H1 (cell line): ENCODE measurements at regions not wholly inside any gene's neighbourhood (a gene's known extent, or its start where the extent isn't known, plus 50 kb on each side); places are given as distances from the start of the nearest gene placed in this dataset.

Source experiments
- CTCF ChIA-PET: fragments of 300-600 bp; sonication (Branson Sonifier 250); formaldehyde crosslinking; loops from one replicate; lab custom pipeline; 2021; ENCODE audit not compliant: partially characterized antibody; lab: Charles Lee
- POLR2A ChIA-PET: fragments of 300-600 bp; sonication (Branson Sonifier 250); formaldehyde crosslinking; loops from one replicate; lab custom pipeline; 2021; ENCODE audit warnings: inconsistent platforms; ENCODE audit not compliant: partially characterized antibody; lab: Charles Lee
- DNase-seq, 2 experiments: peaks; one replicate each; pipeline versions ENCODE4 v3.0.0 to v3.0.0-alpha.2; 2010 to 2022; ENCODE audit warnings: low spot score in 2 of 2, low read depth in 1 of 2, mixed read lengths in 1 of 2
- FAIRE-seq: peaks from 2 replicates; lab custom pipeline; 2011; peaks lifted over from hg19 to GRCh38; lab: Jason Lieb, UNC
- H2AFZ ChIP-seq: 2 replicates; pipeline ENCODE4 v1.8.1; 2012; ENCODE audit warnings: low read length, inconsistent platforms
- H2AK5ac ChIP-seq: 2 replicates; pipeline ENCODE4 v1.6.1; 2013; ENCODE audit warnings: low read depth, low read length
- H2BK120ac ChIP-seq: replicated peaks from 2 replicates; pipeline ENCODE3; 2013; ENCODE audit warnings: low read depth, low read length, inconsistent platforms
- H2BK12ac ChIP-seq: 2 replicates; pipeline ENCODE4 v1.6.1; 2013; ENCODE audit warnings: low read depth, low read length
- H2BK15ac ChIP-seq: 2 replicates; pipeline ENCODE4 v1.6.1; 2013; ENCODE audit warnings: low read length
- H2BK20ac ChIP-seq: 2 replicates; pipeline ENCODE4 v1.6.1; 2013; ENCODE audit warnings: low read length
- H2BK5ac ChIP-seq: 2 replicates; pipeline ENCODE4 v1.6.1; 2013; ENCODE audit warnings: low read depth, low read length
- H3K14ac ChIP-seq: 2 replicates; pipeline ENCODE4 v1.6.1; 2013; ENCODE audit warnings: inconsistent platforms; ENCODE audit not compliant: insufficient read length
- H3K18ac ChIP-seq: 2 replicates; pipeline ENCODE4 v1.6.1; 2013; ENCODE audit warnings: low read length; ENCODE audit errors: extremely low read depth
- H3K23ac ChIP-seq: 2 replicates; pipeline ENCODE4 v1.6.1; 2013; ENCODE audit warnings: inconsistent platforms; ENCODE audit not compliant: insufficient read length
- H3K23me2 ChIP-seq: 2 replicates; pipeline ENCODE4 v1.6.1; 2013; ENCODE audit warnings: low read depth, low read length
- H3K27ac ChIP-seq: 2 replicates; pipeline ENCODE4 v1.6.1; 2011; ENCODE audit warnings: low read depth, low read length, inconsistent platforms
- H3K27me3 ChIP-seq, 4 experiments: replicated peaks in 1 of 4; 1 replicate in 1 of 4; 2 replicates in 3 of 4; pipeline versions ENCODE4 v1.6.1 to v1.8.1; 2011 to 2013; ENCODE audit warnings: low read length in 3 of 4, mild to moderate bottlenecking in 3 of 4, inconsistent platforms in 2 of 4, mixed read lengths in 2 of 4, moderate library complexity in 1 of 4; ENCODE audit not compliant: control insufficient read depth in 3 of 4, insufficient read depth in 3 of 4; ENCODE audit errors: extremely low read depth in 1 of 4
- H3K36me3 ChIP-seq, 4 experiments: 2 replicates each; pipeline versions ENCODE4 v1.6.1 to v1.8.1; 2011 to 2013; ENCODE audit warnings: mild to moderate bottlenecking in 4 of 4, low read length in 3 of 4, moderate library complexity in 2 of 4, control low read depth in 1 of 4, inconsistent platforms in 1 of 4; ENCODE audit not compliant: insufficient read depth in 4 of 4, control insufficient read depth in 2 of 4
- H3K4ac ChIP-seq: replicated peaks from 2 replicates; pipeline ENCODE3; 2013; ENCODE audit warnings: low read length, low read depth, mixed read lengths, inconsistent platforms; ENCODE audit not compliant: insufficient read length
- H3K4me1 ChIP-seq, 4 experiments: replicated peaks in 1 of 4; 1 replicate in 1 of 4; 2 replicates in 3 of 4; pipeline versions ENCODE4 v1.6.1 to v1.8.1; 2011 to 2013; ENCODE audit warnings: low read length in 3 of 4, inconsistent platforms in 2 of 4, mixed read lengths in 1 of 4; ENCODE audit not compliant: insufficient read depth in 4 of 4, control insufficient read depth in 3 of 4
- H3K4me2 ChIP-seq, 2 experiments: 2 replicates each; pipeline versions ENCODE4 v1.6.1 to v1.8.1; 2011 to 2013; ENCODE audit warnings: low read depth in 2 of 2, low read length in 2 of 2, control low read depth in 1 of 2, inconsistent platforms in 1 of 2, mild to moderate bottlenecking in 1 of 2; ENCODE audit not compliant: insufficient read depth in 1 of 2
- H3K4me3 ChIP-seq, 4 experiments: fragments of 200-600, 300-600 bp in 1 of 4; sonication (generic), shearing (Covaris generic), sonication (Bioruptor Twin) in 1 of 4; 2 replicates each; pipeline versions ENCODE4 v1.5.1 to v1.8.1; 2011 to 2016; ENCODE audit warnings: low read length in 4 of 4, low read depth in 3 of 4, control low read depth in 2 of 4, inconsistent platforms in 2 of 4, mild to moderate bottlenecking in 2 of 4, mixed read lengths in 1 of 4, moderate library complexity in 1 of 4; ENCODE audit not compliant: insufficient read depth in 2 of 4; ENCODE audit errors: extremely low read depth in 1 of 4
- H3K56ac ChIP-seq: replicated peaks from 2 replicates; pipeline ENCODE3; 2013; ENCODE audit warnings: low read depth, mild to moderate bottlenecking, mixed read lengths, low read length, inconsistent platforms; ENCODE audit not compliant: insufficient read length
- H3K79me1 ChIP-seq: 2 replicates; pipeline ENCODE4 v1.6.1; 2013; ENCODE audit warnings: low read depth, low read length, control low read depth
- H3K79me2 ChIP-seq, 2 experiments: 2 replicates each; pipeline versions ENCODE4 v1.6.1 to v1.8.1; 2012 to 2013; ENCODE audit warnings: low read length in 2 of 2, mild to moderate bottlenecking in 2 of 2, inconsistent platforms in 1 of 2; ENCODE audit not compliant: insufficient read depth in 2 of 2, control insufficient read depth in 1 of 2
- H3K9ac ChIP-seq, 4 experiments: replicated peaks in 1 of 4; 1 replicate in 1 of 4; 2 replicates in 3 of 4; pipeline versions ENCODE4 v1.6.1 to v1.8.1; 2011 to 2013; ENCODE audit warnings: low read depth in 3 of 4, low read length in 3 of 4, control low read depth in 2 of 4, mild to moderate bottlenecking in 2 of 4, moderate library complexity in 2 of 4, inconsistent platforms in 1 of 4; ENCODE audit errors: extremely low read depth in 1 of 4
- H3K9me3 ChIP-seq, 2 experiments: 2 replicates each; pipeline versions ENCODE4 v1.6.1 to v1.8.1; 2012 to 2013; ENCODE audit warnings: mild to moderate bottlenecking in 2 of 2, moderate library complexity in 2 of 2, control low read depth in 1 of 2, inconsistent platforms in 1 of 2, low read depth in 1 of 2, low read length in 1 of 2, mixed read lengths in 1 of 2; ENCODE audit not compliant: insufficient read depth in 2 of 2
- H4K20me1 ChIP-seq, 2 experiments: replicated peaks in 1 of 2; 2 replicates each; pipeline versions ENCODE3 to v1.8.1; 2011 to 2013; ENCODE audit warnings: inconsistent platforms in 2 of 2, low read length in 2 of 2, mild to moderate bottlenecking in 1 of 2; ENCODE audit not compliant: insufficient read depth in 2 of 2, control insufficient read depth in 1 of 2
- H4K5ac ChIP-seq: 2 replicates; pipeline ENCODE4 v1.6.1; 2013; ENCODE audit warnings: low read length, low read depth, mixed read lengths, inconsistent platforms; ENCODE audit not compliant: insufficient read length
- H4K8ac ChIP-seq: 2 replicates; pipeline ENCODE4 v1.8.0; 2013; ENCODE audit warnings: mild to moderate bottlenecking, moderate library complexity, low read length, inconsistent platforms; ENCODE audit not compliant: insufficient read depth; ENCODE audit errors: extremely low read depth
- H4K91ac ChIP-seq: replicated peaks from 2 replicates; pipeline ENCODE3; 2013; ENCODE audit warnings: low read length, mixed read lengths, inconsistent platforms; ENCODE audit not compliant: insufficient read length
- POLR2AphosphoS5 ChIP-seq: IDR thresholded peaks from 2 replicates; pipeline ENCODE4 v1.6.1; 2011; ENCODE audit warnings: low read depth, low read length
- POU5F1 ChIP-seq: IDR thresholded peaks from 2 replicates; pipeline ENCODE4 v1.6.1; 2011; ENCODE audit warnings: low read depth, mild to moderate bottlenecking, low read length, moderate library complexity
- WGBS, 2 experiments: shearing (Covaris generic) in 1 of 2; methylation state at CpG; one replicate each; pipeline versions ENCODE4 v1.1.6 to v1.1.7; 2013 to 2015; ENCODE audit warnings: low lambda C conversion rate in 2 of 2, mixed read lengths in 2 of 2, inconsistent platforms in 1 of 2, low coverage in 1 of 2, missing lambda C conversion rate in 1 of 2; ENCODE audit not compliant: insufficient replicate concordance in 2 of 2, insufficient coverage in 1 of 2, insufficient read length in 1 of 2; ENCODE audit errors: extremely low coverage in 1 of 2, missing lambda C conversion rate in 1 of 2; 5-methylcytosine and 5-hydroxymethylcytosine counted together
- TF ChIP-seq, protein P1 (sequence below), 3 experiments: IDR thresholded peaks; 1 replicate in 2 of 3; 2 replicates in 1 of 3; pipeline versions ENCODE4 v1.5.1 to v1.6.1; 2011; ENCODE audit warnings: low read length in 3 of 3, mild to moderate bottlenecking in 3 of 3, inconsistent platforms in 2 of 3, low read depth in 1 of 3, moderate library complexity in 1 of 3; ENCODE audit not compliant: insufficient read depth in 1 of 3; ENCODE audit errors: control extremely low read depth in 1 of 3

DNA sequence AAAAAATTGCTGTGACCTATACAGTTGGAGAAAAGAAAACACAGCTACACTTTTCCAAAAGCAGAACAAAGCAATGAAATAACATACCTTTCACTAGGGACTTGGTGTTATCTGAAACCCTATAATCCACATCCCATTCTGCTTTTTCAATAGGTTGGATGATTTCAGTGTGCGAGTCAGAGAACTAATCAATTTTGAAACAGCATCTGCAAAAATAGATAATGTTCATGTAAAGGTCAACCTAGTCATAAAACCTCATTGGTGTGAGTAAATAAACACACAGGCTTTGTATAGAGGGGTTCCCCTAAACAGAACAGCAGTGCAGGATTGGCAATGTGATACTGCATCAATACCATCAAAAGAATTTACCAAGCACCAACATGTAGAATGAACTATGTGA, 173.0 kb upstream of the G2E3 start:
- H4K8ac ChIP-seq: no peak overlapping the region

More for the DNA sequence above, 173.0 kb upstream of the G2E3 start:
- Histone ChIP-seq H3K79me1 (no peaks in the 10 kb centered on the region), H2BK15ac (no peak overlapping the region), H3K36me3 (no peaks in the 10 kb centered on the region), H3K23me2 (no peaks in the 10 kb centered on the region), H3K4ac (no peak overlapping the region), H2AK5ac (no peak overlapping the region), H4K91ac (no peak overlapping the region), H3K27ac (no peak overlapping the region), H3K9me3 (no peaks in the 10 kb centered on the region), H4K5ac (no peak overlapping the region), H3K56ac (no peak overlapping the region), H3K9ac (no peak overlapping the region), H2AFZ (no peak overlapping the region), H2BK12ac (no peak overlapping the region), H4K20me1 (no peaks in the 10 kb centered on the region), H2BK5ac (no peak overlapping the region), H3K4me1 (no peaks in the 10 kb centered on the region; a peak in 1 of 7 replicates), H2BK20ac (no peak overlapping the region), H3K4me3 (no peak overlapping the region), H3K79me2 (no peaks in the 10 kb centered on the region), H3K18ac (no peak overlapping the region), H3K23ac (no peak overlapping the region), H3K4me2 (no peak overlapping the region), H3K27me3 (no peaks in the 10 kb centered on the region), H3K14ac (no peak overlapping the region), H2BK120ac (no peak overlapping the region)
- CTCF ChIA-PET: interaction anchor here (3.0 kb wide), 1 partner anchor 12 kb away, joined by 21 read pairs; no protein-coding TSS in a partner anchor
- POLR2A ChIA-PET: no interaction called here
- TF ChIP-seq POU5F1 (no peak), POLR2AphosphoS5 (no peak)
- TF ChIP-seq, protein P1, sequence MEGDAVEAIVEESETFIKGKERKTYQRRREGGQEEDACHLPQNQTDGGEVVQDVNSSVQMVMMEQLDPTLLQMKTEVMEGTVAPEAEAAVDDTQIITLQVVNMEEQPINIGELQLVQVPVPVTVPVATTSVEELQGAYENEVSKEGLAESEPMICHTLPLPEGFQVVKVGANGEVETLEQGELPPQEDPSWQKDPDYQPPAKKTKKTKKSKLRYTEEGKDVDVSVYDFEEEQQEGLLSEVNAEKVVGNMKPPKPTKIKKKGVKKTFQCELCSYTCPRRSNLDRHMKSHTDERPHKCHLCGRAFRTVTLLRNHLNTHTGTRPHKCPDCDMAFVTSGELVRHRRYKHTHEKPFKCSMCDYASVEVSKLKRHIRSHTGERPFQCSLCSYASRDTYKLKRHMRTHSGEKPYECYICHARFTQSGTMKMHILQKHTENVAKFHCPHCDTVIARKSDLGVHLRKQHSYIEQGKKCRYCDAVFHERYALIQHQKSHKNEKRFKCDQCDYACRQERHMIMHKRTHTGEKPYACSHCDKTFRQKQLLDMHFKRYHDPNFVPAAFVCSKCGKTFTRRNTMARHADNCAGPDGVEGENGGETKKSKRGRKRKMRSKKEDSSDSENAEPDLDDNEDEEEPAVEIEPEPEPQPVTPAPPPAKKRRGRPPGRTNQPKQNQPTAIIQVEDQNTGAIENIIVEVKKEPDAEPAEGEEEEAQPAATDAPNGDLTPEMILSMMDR (IDR thresholded peaks at IDR 0.05; ENCODE audit: control extremely low read depth in 1 of 3, insufficient read depth in 1 of 3, low read depth in 1 of 3, low read length in 3 of 3): no peak
- 83% methylated on average over 1 of the region's 1 CpG; no CpG with 5 or more reads in 1 of the 2 experiments for WGBS, 2 experiments
- FAIRE-seq (no peak), DNase-seq (no peak)
